K562 (cell line): ENCODE measurements at regions not wholly inside any gene's neighbourhood (a gene's known extent, or its start where the extent isn't known, plus 50 kb on each side); places are given as distances from the start of the nearest gene placed in this dataset.

Experiments used
- ARID4B ChIP-seq: sonication (generic); formaldehyde crosslinking; IDR thresholded peaks from 2 replicates; pipeline ENCODE4 v1.8.0; 2022; ENCODE audit warnings: mild to moderate bottlenecking, missing genetic modification reagents
- CSDE1 ChIP-seq, 2 experiments: fragments of 450-650 bp; IDR thresholded peaks; 2 replicates each; pipeline ENCODE4 v1.6.1; 2016; ENCODE audit warnings: mild to moderate bottlenecking in 1 of 2
- HMGXB4 ChIP-seq: sonication (generic); formaldehyde crosslinking; IDR thresholded peaks from 2 replicates; pipeline ENCODE4 v1.8.1; 2023; ENCODE audit warnings: mild to moderate bottlenecking, missing genetic modification reagents
- HNRNPLL ChIP-seq: fragments of 200-400 bp; formaldehyde crosslinking; IDR thresholded peaks from 2 replicates; pipeline ENCODE4 v1.6.1; 2017; ENCODE audit warnings: low read length, low read depth, mild to moderate bottlenecking; ENCODE audit not compliant: poor library complexity, severe bottlenecking
- KDM2B ChIP-seq: fragments of 250-450 bp; sonication (Bioruptor Pico); IDR thresholded peaks from 2 replicates; pipeline ENCODE4 v1.8.0; 2021; ENCODE audit warnings: mild to moderate bottlenecking, moderate library complexity
- KDM5B ChIP-seq: fragments of 200-600 bp; sonication (generic); IDR thresholded peaks from 2 replicates; pipeline ENCODE4 v1.6.1; 2012; ENCODE audit warnings: low read depth, mild to moderate bottlenecking, moderate library complexity, low read length, control low read depth, inconsistent platforms; ENCODE audit not compliant: insufficient replicate concordance
- ZNF277 ChIP-seq: fragments of 250-450 bp; sonication (Bioruptor Pico); IDR thresholded peaks from 2 replicates; pipeline ENCODE4 v1.8.0; 2022; ENCODE audit warnings: inconsistent platforms, mild to moderate bottlenecking, moderate library complexity, borderline replicate concordance

- TF ChIP-seq ARID4B (CRISPR knock-in tag) (no peak), CSDE1 (IDR thresholded peaks at IDR 0.05) (no peak), KDM5B (no peak), HMGXB4 (CRISPR knock-in tag) (no peak), KDM2B (CRISPR knock-in tag) (no peak), ZNF277 (CRISPR knock-in tag) (no peak), HNRNPLL (no peak)
- TF ChIP-seq, all 486 proteins: peak for 0
Observed at GRCh38 chr14:30373526-30373925, 185.4 kb upstream of the G2E3 start (continued).
